Right lobe of liver (tissue), 4 donors: ENCODE measurements at regions not wholly inside any gene's neighbourhood (a gene's known extent, or its start where the extent isn't known, plus 50 kb on each side); places are given as distances from the start of the nearest gene placed in this dataset.

Experiments
- CTCF ChIP-seq, 4 donors: fragments of 200-600 bp in 3 of 4; fragments of 450-650 bp in 1 of 4; IDR thresholded peaks; one replicate each; pipeline versions ENCODE4 v1.5.1 to v1.8.0; 2016 to 2022; ENCODE audit warnings: antibody characterized with exemption in 4 of 4, mild to moderate bottlenecking in 2 of 4
- POLR2A ChIP-seq: fragments of 450-650 bp; IDR thresholded peaks from one replicate; pipeline ENCODE4 v1.6.1; 2017; ENCODE audit warnings: antibody characterized with exemption, mild to moderate bottlenecking
- donor health status: DM: no; HTN: no; CAD: no.
- donor health status: DM: no; HTN: no; CAD: no.
- donor health status: DM: no; HTN: yes; CAD: no.

GRCh38 chr6:139483079-139483478 lies 108.6 kb upstream of the CITED2 start:
- TF ChIP-seq POLR2A: no peak
- TF ChIP-seq CTCF (IDR thresholded peaks at IDR 0.05): no peak
